Spleen (tissue), 11 donors: ENCODE measurements at regions not wholly inside any gene's neighbourhood (a gene's known extent, or its start where the extent isn't known, plus 50 kb on each side); places are given as distances from the start of the nearest gene placed in this dataset.

Experiments used
- DNase-seq: peaks from one replicate; pipeline ENCODE4 v3.0.0-alpha.2; 2020
- H3K27ac ChIP-seq, 8 donors: fragments of 200-600 bp; sonication (generic) in 7 of 8; 1 replicate in 4 of 8; 2 replicates in 4 of 8; pipeline versions ENCODE4 v1.5.0 to v1.8.0; 2016 to 2021; ENCODE audit warnings: inconsistent platforms in 4 of 8, mild to moderate bottlenecking in 4 of 8, moderate library complexity in 1 of 8
- H3K27me3 ChIP-seq, 7 donors: fragments of 200-600 bp; sonication (generic) in 6 of 7; replicated peaks in 1 of 7; 1 replicate in 4 of 7; 2 replicates in 3 of 7; pipeline versions ENCODE4 v1.5.0 to v1.8.0; 2016 to 2021; ENCODE audit warnings: inconsistent platforms in 3 of 7, mild to moderate bottlenecking in 1 of 7
- H3K36me3 ChIP-seq, 6 donors: fragments of 200-600 bp; sonication (generic) in 5 of 6; 1 replicate in 4 of 6; 2 replicates in 2 of 6; pipeline versions ENCODE4 v1.5.0 to v1.8.0; 2016 to 2021; ENCODE audit warnings: inconsistent platforms in 2 of 6
- H3K4me1 ChIP-seq, 6 donors: fragments of 200-600 bp; sonication (generic) in 5 of 6; 1 replicate in 3 of 6; 2 replicates in 3 of 6; pipeline versions ENCODE4 v1.5.0 to v1.8.0; 2016 to 2021; ENCODE audit warnings: inconsistent platforms in 3 of 6
- H3K4me3 ChIP-seq, 8 donors: fragments of 200-600 bp; sonication (generic) in 7 of 8; 1 replicate in 4 of 8; 2 replicates in 4 of 8; pipeline versions ENCODE4 v1.5.0 to v1.8.0; 2016 to 2021; ENCODE audit warnings: inconsistent platforms in 4 of 8, mild to moderate bottlenecking in 4 of 8, moderate library complexity in 2 of 8
- H3K9me3 ChIP-seq, 8 donors: fragments of 200-600 bp; sonication (generic) in 7 of 8; 1 replicate in 4 of 8; 2 replicates in 4 of 8; pipeline versions ENCODE4 v1.5.0 to v1.8.0; 2016 to 2021; ENCODE audit warnings: inconsistent platforms in 4 of 8
- POLR2A ChIP-seq, 3 donors: fragments of 450-650 bp; IDR thresholded peaks; one replicate each; pipeline ENCODE4 v1.5.1; 2017; ENCODE audit warnings: antibody characterized with exemption in 3 of 3, mild to moderate bottlenecking in 1 of 3
- POLR2AphosphoS5 ChIP-seq, 3 donors: sonication (generic); formaldehyde crosslinking; IDR thresholded peaks; one replicate each; pipeline ENCODE4 v1.5.1; 2017; ENCODE audit warnings: antibody characterized with exemption in 3 of 3
- WGBS, 5 donors: extraction: QIAGEN DNeasy Blood & Tissue Kit in 3 of 5; methylation state at CpG; one replicate each; pipeline versions ENCODE4 v1.1.5 to v1.1.7; 2013 to 2018; 5-methylcytosine and 5-hydroxymethylcytosine counted together
- intact Hi-C: fragments of 100-400 bp; cut with DNase I; formaldehyde crosslinking; loops from one replicate; pipeline ENCODE4 v1.15.0; 2023; ENCODE audit warnings: low total_unique reads
- TF ChIP-seq, protein P1 (sequence below), 11 experiments: fragments of 200-600 bp in 7 of 11; fragments of 450-650 bp in 4 of 11; sonication (generic) in 4 of 11; IDR thresholded peaks in 8 of 11; conservative IDR thresholded peaks in 3 of 11; 1 replicate in 7 of 11; 2 replicates in 4 of 11; pipeline versions ENCODE4 v1.4.0 to v1.8.0; 2016 to 2021; ENCODE audit warnings: antibody characterized with exemption in 11 of 11, inconsistent platforms in 4 of 11, mild to moderate bottlenecking in 1 of 11
- donor health status: healthy with polysubstance abuse.
- donor health status: DM: no; HTN: no; CAD: no; lungs with moderate emphysema.
- donor health status: DM: no; HTN: no; CAD: no.
- donor health status: Bipolar disorder and iron deficiency.
- donor health status: healthy.
- donor health status: DM: no; HTN: no; CAD: no.
- donor health status: DM: yes; HTN: yes; CAD: no.

DNA sequence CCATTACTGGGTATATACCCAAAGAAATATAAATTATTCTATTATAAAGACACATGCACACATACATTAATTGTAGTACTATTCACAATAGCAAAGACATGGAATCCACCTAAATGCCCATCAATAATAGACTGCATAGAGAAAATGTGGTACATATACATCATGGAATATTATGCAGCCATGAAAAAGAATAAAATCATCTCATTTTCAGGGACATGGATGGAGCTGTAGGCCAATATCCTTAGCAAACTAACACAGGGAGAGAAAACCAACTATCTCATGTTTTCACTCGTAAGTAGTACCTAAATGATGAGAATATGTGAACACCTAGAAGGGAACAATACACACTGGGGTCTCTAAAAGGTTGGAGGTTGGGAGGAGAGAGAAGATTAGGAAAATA, 86.0 kb upstream of the GALNTL6 start:
- WGBS, 5 donors: 74 to 94% (median 82%) methylated on average over 1 of the region's 1 CpG
- TF ChIP-seq POLR2A (IDR thresholded peaks at IDR 0.05) (no peak), POLR2AphosphoS5 (IDR thresholded peaks at IDR 0.05) (no peak)
- TF ChIP-seq, protein P1, sequence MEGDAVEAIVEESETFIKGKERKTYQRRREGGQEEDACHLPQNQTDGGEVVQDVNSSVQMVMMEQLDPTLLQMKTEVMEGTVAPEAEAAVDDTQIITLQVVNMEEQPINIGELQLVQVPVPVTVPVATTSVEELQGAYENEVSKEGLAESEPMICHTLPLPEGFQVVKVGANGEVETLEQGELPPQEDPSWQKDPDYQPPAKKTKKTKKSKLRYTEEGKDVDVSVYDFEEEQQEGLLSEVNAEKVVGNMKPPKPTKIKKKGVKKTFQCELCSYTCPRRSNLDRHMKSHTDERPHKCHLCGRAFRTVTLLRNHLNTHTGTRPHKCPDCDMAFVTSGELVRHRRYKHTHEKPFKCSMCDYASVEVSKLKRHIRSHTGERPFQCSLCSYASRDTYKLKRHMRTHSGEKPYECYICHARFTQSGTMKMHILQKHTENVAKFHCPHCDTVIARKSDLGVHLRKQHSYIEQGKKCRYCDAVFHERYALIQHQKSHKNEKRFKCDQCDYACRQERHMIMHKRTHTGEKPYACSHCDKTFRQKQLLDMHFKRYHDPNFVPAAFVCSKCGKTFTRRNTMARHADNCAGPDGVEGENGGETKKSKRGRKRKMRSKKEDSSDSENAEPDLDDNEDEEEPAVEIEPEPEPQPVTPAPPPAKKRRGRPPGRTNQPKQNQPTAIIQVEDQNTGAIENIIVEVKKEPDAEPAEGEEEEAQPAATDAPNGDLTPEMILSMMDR (IDR thresholded peaks at IDR 0.05 in 8 of 11, conservative IDR thresholded peaks at IDR 0.05 in 3 of 11): no peak

DNA sequence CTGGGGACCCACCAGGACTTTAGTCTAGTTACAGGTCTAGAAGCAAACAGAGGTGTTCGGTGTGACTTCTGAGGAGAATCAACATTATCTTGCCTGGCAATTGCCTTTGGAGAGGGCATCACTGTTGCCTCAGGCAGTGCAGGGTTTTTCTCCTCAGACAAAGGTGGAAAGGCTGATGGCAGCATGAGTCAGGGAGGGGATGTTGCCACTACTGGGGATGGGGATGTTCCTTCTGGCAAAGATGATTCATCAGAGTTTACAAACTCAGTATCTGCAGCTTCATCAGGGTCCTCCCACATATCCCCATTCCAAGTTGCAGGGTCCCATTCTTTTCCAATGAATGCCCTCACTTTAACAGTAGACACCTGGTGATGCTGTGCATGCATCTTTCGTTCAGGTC, 91.3 kb upstream of the GALNTL6 start:
- Histone ChIP-seq H3K27ac (no peak overlapping the region), H3K4me3 (no peak overlapping the region), H3K36me3 (no peaks in the 10 kb centered on the region), H3K4me1 (no peaks in the 10 kb centered on the region), H3K9me3 (peaks cover 0 to 28% (median 7%) of the 10 kb centered on the region in 8 donors), H3K27me3 (no peaks in the 10 kb centered on the region)
- intact Hi-C loops: no loop called here
- no peak for DNase-seq
- WGBS, 5 donors: 73 to 90% (median 77%) methylated on average over 2 of the region's 2 CpGs
- TF ChIP-seq POLR2A (IDR thresholded peaks at IDR 0.05) (no peak), POLR2AphosphoS5 (IDR thresholded peaks at IDR 0.05) (no peak)
- TF ChIP-seq, protein P1 (IDR thresholded peaks at IDR 0.05 in 8 of 11, conservative IDR thresholded peaks at IDR 0.05 in 3 of 11): no peak

More for the DNA sequence above, 86.0 kb upstream of the GALNTL6 start:
- Histone ChIP-seq H3K4me3 (no peak overlapping the region), H3K27me3 (no peaks in the 10 kb centered on the region), H3K4me1 (no peaks in the 10 kb centered on the region), H3K27ac (no peak overlapping the region), H3K9me3 (peaks cover 0 to 42% (median 23%) of the 10 kb centered on the region in 8 donors), H3K36me3 (no peaks in the 10 kb centered on the region)
- intact Hi-C loops: no loop called here
- no peak for DNase-seq

DNA sequence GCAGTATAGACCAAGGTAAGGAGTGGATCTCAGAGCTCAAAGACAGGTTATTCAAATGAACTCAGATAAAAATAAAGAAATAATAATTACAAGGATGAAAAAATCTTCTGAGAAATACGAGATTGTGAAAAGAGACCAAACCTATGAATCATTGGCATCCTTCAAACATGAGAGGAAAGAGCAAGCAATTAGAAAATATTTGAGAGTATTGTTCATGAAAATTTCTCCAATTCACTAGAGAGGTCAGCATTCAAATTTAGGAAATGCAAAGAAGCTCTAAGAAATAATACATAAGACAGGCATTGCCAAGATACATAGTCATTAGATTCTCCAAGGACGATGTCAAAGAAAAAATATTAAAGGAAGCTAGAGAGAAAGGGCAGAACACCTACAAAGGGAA, 93.5 kb upstream of the GALNTL6 start:
- intact Hi-C loops: no loop called here
- 73 to 91% (median 83%) methylated on average over 2 of the region's 2 CpGs for WGBS, 5 donors
- H3K36me3 ChIP-seq: no peaks in the 10 kb centered on the region
- no peaks in the 10 kb centered on the region for H3K4me1 ChIP-seq
- TF ChIP-seq POLR2A (IDR thresholded peaks at IDR 0.05) (no peak), POLR2AphosphoS5 (IDR thresholded peaks at IDR 0.05) (no peak)
- TF ChIP-seq, protein P1 (IDR thresholded peaks at IDR 0.05 in 8 of 11, conservative IDR thresholded peaks at IDR 0.05 in 3 of 11): no peak
- no peak overlapping the region for H3K27ac ChIP-seq
- H3K4me3 ChIP-seq: no peak overlapping the region
- H3K9me3 ChIP-seq: peaks cover 0 to 34% (median 19%) of the 10 kb centered on the region in 8 donors
- no peak for DNase-seq
- no peaks in the 10 kb centered on the region for H3K27me3 ChIP-seq

DNA sequence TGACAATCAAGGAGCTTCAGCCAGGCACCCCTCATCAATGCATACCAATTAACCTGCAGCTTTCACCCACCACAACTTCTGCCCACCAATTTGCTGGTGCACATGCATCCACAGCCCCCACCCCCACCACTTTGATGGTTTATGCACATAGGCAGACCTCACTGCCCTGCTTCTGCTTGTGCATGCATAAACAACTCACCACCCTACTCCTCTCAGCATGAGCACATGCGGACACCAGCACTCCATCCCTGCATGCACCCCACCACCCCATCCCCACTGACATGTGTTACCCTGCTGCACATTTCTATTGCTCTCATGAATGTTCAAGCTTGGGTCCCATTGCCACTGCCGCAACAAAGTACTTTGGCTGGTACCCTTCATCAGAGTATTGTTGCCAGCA, 94.5 kb upstream of the GALNTL6 start:
- TF ChIP-seq POLR2AphosphoS5 (IDR thresholded peaks at IDR 0.05) (no peak), POLR2A (IDR thresholded peaks at IDR 0.05) (no peak)
- TF ChIP-seq, protein P1 (IDR thresholded peaks at IDR 0.05 in 8 of 11, conservative IDR thresholded peaks at IDR 0.05 in 3 of 11): no peak
- H3K4me1 ChIP-seq: no peaks in the 10 kb centered on the region
- no peak for DNase-seq
- H3K27ac ChIP-seq: no peak overlapping the region
- H3K36me3 ChIP-seq: no peaks in the 10 kb centered on the region
- intact Hi-C loops: no loop called here
- no peak overlapping the region for H3K4me3 ChIP-seq
- WGBS, 5 donors: 86 to 96% (median 94%) methylated on average over 2 of the region's 2 CpGs
- no peaks in the 10 kb centered on the region for H3K27me3 ChIP-seq
- peaks cover 0 to 35% (median 18%) of the 10 kb centered on the region in 8 donors for H3K9me3 ChIP-seq
